Adrenal gland (tissue), 5 donors: ENCODE measurements at regions not wholly inside any gene's neighbourhood (a gene's known extent, or its start where the extent isn't known, plus 50 kb on each side); places are given as distances from the start of the nearest gene placed in this dataset.

Experiments used
- CTCF ChIP-seq, 6 experiments: fragments of 450-650 bp in 4 of 6; fragments of 200-600 bp in 2 of 6; sonication (generic) in 1 of 6; IDR thresholded peaks; 1 replicate in 5 of 6; 2 replicates in 1 of 6; pipeline versions ENCODE4 v1.5.1 to v1.8.0; 2016 to 2021; ENCODE audit warnings: antibody characterized with exemption in 6 of 6, mild to moderate bottlenecking in 2 of 6, moderate library complexity in 1 of 6
- POLR2A ChIP-seq, 2 donors: fragments of 450-650 bp; IDR thresholded peaks; one replicate each; pipeline ENCODE4 v1.6.1; 2017; ENCODE audit warnings: antibody characterized with exemption in 2 of 2, mild to moderate bottlenecking in 2 of 2, moderate library complexity in 1 of 2
- donor health status: DM: no; HTN: no; CAD: no.

GRCh38 chrX:45699158-45699557 is 498.5 kb upstream of the DIPK2B start:
- TF ChIP-seq CTCF (IDR thresholded peaks at IDR 0.05) (no peak), POLR2A (IDR thresholded peaks at IDR 0.05) (no peak)
